ENCODE measurements at regions not wholly inside any gene's neighbourhood (a gene's known extent, or its start where the extent isn't known, plus 50 kb on each side); places are given as distances from the start of the nearest gene placed in this dataset.

- peak; percentile 53 for DNase-seq (ENCODE audit: low spot score)
Measured at GRCh38 chr5:34587355-34588241, 68.5 kb upstream of the RAI14 start.

GRCh38 chr5:34589832-34590231, 66.3 kb upstream of the RAI14 start:
- no peak for DNase-seq (ENCODE audit: low spot score)

DNA sequence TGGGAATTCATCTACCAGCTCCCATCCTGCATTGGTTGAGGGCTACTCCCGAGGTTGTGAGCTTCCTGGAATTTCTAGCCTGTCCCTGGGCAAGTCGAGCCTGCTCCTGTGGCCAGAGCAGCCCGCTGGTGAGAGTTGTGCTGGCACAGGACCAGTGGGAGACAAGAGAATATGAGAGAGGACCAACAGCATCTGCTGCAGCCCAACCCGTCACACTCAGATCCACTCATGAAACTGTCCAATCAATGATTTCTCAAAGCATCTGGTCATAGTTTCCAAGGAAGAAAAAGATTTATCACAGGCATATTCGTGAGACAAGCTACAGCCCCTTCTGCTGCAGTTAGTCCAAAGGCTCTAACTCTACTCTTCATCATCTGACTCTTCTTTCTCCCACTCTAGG, 64.4 kb upstream of the RAI14 start:
- no peak for DNase-seq (ENCODE audit: low spot score)

GRCh38 chr5:34597034-34598027, 58.8 kb upstream of the RAI14 start:
- no peak for DNase-seq (ENCODE audit: low spot score)

GRCh38 chr5:34598177-34598794, 57.8 kb upstream of the RAI14 start:
- peak; percentile 68 for DNase-seq (ENCODE audit: low spot score)

DNA sequence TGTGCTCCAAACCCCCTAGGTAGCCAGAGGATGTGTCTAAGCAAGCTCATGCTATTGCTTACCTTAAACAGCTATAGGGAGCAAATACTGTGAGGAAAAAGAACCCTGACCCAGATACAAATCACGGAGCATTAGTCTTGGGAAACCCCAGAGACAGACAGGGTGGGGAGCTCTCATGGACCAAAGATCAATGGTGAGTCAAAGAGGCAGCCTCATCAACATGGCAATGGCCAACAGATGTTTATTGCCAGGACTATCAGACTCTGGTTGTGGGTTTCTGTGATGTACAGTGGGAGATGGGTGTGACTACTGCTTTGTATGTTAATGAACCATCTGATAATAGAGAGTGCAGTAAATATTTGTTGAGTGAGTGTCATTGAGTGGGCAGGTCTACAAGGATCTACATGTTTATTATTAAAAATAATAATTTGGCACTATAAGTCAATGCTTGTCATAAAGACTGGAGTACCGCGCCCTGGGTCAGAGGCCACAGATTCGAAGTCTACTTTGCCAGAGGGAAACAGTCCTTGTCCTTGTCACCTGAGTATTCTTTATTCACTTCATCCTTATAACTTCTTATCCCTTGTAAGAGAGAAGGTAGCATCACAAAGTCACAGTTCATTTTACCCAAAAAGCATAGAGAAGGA, 56.5 kb upstream of the RAI14 start:
- peak; percentile 39 for DNase-seq (ENCODE audit: low spot score)

DNA sequence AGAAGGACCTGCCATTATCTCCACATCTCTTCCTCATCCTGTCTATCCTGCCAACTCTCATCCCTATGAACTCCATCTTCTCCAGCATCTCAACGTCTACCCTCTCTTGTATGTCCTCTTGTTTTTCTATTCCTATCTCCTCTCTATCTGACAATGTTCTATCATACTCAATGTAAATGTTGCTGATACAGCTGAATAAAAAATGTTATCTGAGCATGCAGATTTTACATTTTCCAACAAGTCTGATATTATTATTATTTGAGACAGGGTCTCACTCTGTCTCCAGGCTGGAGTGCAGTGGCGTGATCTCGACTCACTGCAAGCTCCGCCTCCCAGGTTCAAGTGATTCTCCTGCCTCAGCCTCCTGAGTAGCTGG, 56.0 kb upstream of the RAI14 start:
- no peak for DNase-seq (ENCODE audit: low spot score)

GRCh38 chr5:34603378-34603777, 52.8 kb upstream of the RAI14 start:
- no peak for DNase-seq (ENCODE audit: low spot score)

DNA sequence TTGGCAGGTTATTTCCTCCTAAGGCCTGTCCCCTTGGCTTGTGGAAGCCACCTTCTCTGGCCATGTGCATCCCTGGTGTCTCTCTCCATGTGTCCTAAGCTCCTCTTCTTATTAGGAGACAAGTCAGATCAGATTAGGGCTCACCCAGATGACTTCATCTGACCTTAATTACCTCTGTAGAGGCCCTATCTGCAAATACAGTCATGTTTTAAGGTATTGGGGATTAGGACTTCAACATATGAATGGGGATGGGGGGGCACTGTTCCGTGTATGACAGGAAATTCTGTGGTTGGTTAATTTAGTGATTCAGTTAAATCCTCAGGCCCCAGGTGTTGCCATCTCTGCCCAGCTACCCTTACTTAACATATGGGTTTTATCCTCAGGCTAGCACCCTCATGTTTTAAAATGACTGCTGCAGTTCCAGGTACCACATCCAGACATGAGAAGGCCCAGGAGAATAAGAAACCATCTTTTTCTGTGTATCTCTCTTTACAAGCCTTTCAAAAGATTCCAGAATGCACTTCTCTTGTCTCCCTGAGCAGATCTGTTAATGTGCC, 51.9 kb upstream of the RAI14 start:
- no peak for DNase-seq (ENCODE audit: low spot score)

GRCh38 chr5:34606101-34606500, 50.0 kb upstream of the RAI14 start:
- no peak for DNase-seq (ENCODE audit: low spot score)
